22Rv1 (cell line): ENCODE measurements at regions not wholly inside any gene's neighbourhood (a gene's known extent, or its start where the extent isn't known, plus 50 kb on each side); places are given as distances from the start of the nearest gene placed in this dataset.

ENCODE experiments used
- CTCF ChIP-seq: fragments of 450-650 bp; IDR thresholded peaks from 2 replicates; pipeline ENCODE4 v1.5.1; 2017; ENCODE audit warnings: mild to moderate bottlenecking
- ZFX ChIP-seq: fragments of 450-650 bp; IDR thresholded peaks from 2 replicates; pipeline ENCODE4 v1.6.1; 2017; ENCODE audit warnings: antibody characterized with exemption, borderline replicate concordance

GRCh38 chr3:140857993-140858392 lies 83.6 kb upstream of the SLC25A36 start:
- TF ChIP-seq CTCF: no peak
- TF ChIP-seq ZFX: no peak
